LNCaP clone FGC (cell line): ENCODE measurements at regions not wholly inside any gene's neighbourhood (a gene's known extent, or its start where the extent isn't known, plus 50 kb on each side); places are given as distances from the start of the nearest gene placed in this dataset.

Source experiments
- DNase-seq: peaks from one replicate; pipeline ENCODE4 v3.0.0-alpha.2; 2011; ENCODE audit warnings: low read depth
- H3K4me3 ChIP-seq: 2 replicates; pipeline ENCODE4 v1.5.1; 2011; ENCODE audit warnings: mild to moderate bottlenecking, low read depth, low read length, control low read depth
- CTCF ChIP-seq: IDR thresholded peaks from 2 replicates; pipeline ENCODE4 v1.5.1; 2012; ENCODE audit warnings: mild to moderate bottlenecking; ENCODE audit not compliant: control insufficient read depth, insufficient read depth; ENCODE audit errors: extremely low read depth

DNA sequence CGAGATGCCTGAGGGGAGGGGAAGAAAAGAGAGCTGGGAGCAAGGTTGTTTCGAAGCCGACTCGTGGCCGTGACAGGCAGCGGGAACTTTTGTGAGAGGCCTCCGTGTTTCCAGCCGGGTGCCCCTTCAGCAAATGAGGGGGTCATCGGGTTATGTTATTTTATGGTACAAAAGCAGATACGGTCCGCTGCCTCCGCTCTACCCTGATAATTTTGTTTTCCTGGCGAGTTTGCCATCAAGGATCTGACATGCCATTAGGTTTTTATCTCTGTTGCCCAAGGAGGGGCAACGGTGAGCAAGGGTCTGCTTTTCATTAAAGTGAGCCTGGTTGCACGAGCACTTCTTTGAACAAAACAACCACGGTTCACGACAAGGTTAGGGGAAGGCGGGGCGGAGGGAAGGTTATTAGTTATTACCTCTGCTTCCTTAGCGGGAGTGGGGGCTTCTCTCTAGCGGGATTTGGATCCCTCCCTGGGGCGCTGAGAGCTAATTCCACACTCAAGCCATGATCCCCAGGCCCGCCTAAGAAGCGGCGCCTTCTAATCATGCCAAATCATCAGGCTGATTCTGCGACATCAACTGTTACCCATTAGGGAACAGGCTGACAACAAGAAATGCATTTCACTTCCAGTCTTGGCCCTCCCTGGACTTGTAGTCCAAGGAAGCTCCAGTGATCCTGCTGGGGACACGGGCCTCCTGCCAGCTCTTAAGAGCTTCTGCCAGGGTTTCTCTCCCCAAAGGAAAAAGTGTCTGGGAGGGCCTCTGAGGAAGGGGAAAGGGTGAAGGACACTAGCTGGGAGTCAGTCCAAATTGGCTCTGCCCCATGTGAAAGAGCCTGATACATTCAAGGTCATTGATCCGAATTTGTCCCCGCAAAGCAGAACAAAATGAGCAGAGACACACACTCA, 617.7 kb downstream of the MID1IP1 start:
- DNase-seq: no peak
- TF ChIP-seq CTCF: no peak
- no peak overlapping the region for H3K4me3 ChIP-seq

DNA sequence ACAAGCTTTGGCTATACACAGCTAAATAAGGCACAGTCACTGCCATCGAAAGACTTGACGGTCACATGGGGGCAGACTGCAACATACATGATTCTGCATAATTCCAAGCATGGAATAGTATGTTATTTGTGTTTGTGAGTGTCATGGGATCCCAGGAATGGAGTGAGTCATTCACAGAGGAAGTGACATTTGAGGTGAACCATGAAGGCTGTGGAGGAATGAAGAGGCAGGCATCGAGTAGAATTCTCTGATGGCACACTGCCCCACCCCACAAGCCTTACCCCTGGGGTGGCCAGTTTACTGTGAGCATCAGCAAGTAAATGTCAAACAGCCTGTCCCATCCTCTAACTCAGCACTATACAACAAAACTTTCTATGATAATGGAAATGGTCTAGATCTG, 619.7 kb downstream of the MID1IP1 start:
- TF ChIP-seq CTCF: no peak
- no peak overlapping the region for H3K4me3 ChIP-seq
- DNase-seq: no peak

- no peak for DNase-seq
- no peak for TF ChIP-seq CTCF
- H3K4me3 ChIP-seq: no peak overlapping the region
Measured at GRCh38 chrX:39425124-39425806, 624.0 kb downstream of the MID1IP1 start.

GRCh38 chrX:39426101-39426500, 624.8 kb downstream of the MID1IP1 start:
- no peak overlapping the region for H3K4me3 ChIP-seq
- no peak for DNase-seq
- TF ChIP-seq CTCF: no peak

- TF ChIP-seq CTCF: no peak
- DNase-seq: no peak
- no peak overlapping the region for H3K4me3 ChIP-seq
Measured at GRCh38 chrX:39427492-39427891, 626.2 kb downstream of the MID1IP1 start.

- DNase-seq: no peak
- H3K4me3 ChIP-seq: no peak overlapping the region
- no peak for TF ChIP-seq CTCF
Measured at GRCh38 chrX:39427906-39428305, 626.6 kb downstream of the MID1IP1 start.
